Neural cell (in vitro differentiated cells): ENCODE measurements at regions not wholly inside any gene's neighbourhood (a gene's known extent, or its start where the extent isn't known, plus 50 kb on each side); places are given as distances from the start of the nearest gene placed in this dataset.

Experiments used
- H2AFZ ChIP-seq: fragments of 200-600, 300-800 bp; sonication (generic), shearing (Covaris generic); 2 replicates; pipeline ENCODE4 v1.6.0; 2014; ENCODE audit warnings: low read depth, mild to moderate bottlenecking, antibody characterized with exemption, low read length, moderate library complexity
- H3F3A ChIP-seq: fragments of 200-600 bp; shearing (Covaris generic); 2 replicates; pipeline ENCODE4 v1.6.1; 2016; ENCODE audit warnings: mild to moderate bottlenecking, moderate library complexity, mixed read lengths, antibody characterized with exemption, low read length; ENCODE audit not compliant: insufficient read depth, poor library complexity, severe bottlenecking
- H3K27ac ChIP-seq: fragments of 200-600, 300-800 bp; sonication (generic), shearing (Covaris generic); 2 replicates; pipeline ENCODE4 v1.5.1; 2014; ENCODE audit warnings: mild to moderate bottlenecking, low read length, moderate library complexity
- H3K27me3 ChIP-seq: fragments of 300-800, 200-600 bp; sonication (generic), shearing (Covaris generic); 2 replicates; pipeline ENCODE4 v1.6.0; 2014; ENCODE audit warnings: mild to moderate bottlenecking, low read depth, low read length, moderate library complexity; ENCODE audit not compliant: insufficient read depth
- H3K36me3 ChIP-seq: fragments of 300-800, 200-600 bp; sonication (generic), shearing (Covaris generic); 2 replicates; pipeline ENCODE4 v1.5.1; 2014; ENCODE audit warnings: mild to moderate bottlenecking, antibody characterized with exemption, low read length, moderate library complexity; ENCODE audit not compliant: insufficient read depth
- H3K4me2 ChIP-seq: fragments of 300-800, 200-600 bp; sonication (generic), shearing (Covaris generic); 2 replicates; pipeline ENCODE4 v1.6.0; 2014; ENCODE audit warnings: mild to moderate bottlenecking, low read length
- H3K4me3 ChIP-seq: fragments of 300-800, 200-600 bp; sonication (generic), shearing (Covaris generic); 2 replicates; pipeline ENCODE4 v1.5.1; 2014; ENCODE audit warnings: mild to moderate bottlenecking, low read length, moderate library complexity
- H3K79me2 ChIP-seq: fragments of 200-600 bp; shearing (Covaris generic); replicated peaks from 2 replicates; pipeline ENCODE4 v1.6.0; 2014; ENCODE audit warnings: mild to moderate bottlenecking, low read length, moderate library complexity; ENCODE audit not compliant: insufficient read depth
- H3K9ac ChIP-seq: fragments of 300-800, 200-600 bp; sonication (generic), shearing (Covaris generic); 2 replicates; pipeline ENCODE4 v1.6.1; 2016; ENCODE audit warnings: mild to moderate bottlenecking, low read length, mixed read lengths
- H3K9me2 ChIP-seq: fragments of 200-600 bp; shearing (Covaris generic); 2 replicates; pipeline ENCODE4 v1.6.1; 2016; ENCODE audit warnings: mild to moderate bottlenecking, low read length, mixed read lengths; ENCODE audit not compliant: insufficient read depth
- H3K9me3 ChIP-seq: fragments of 200-600, 300-800 bp; sonication (generic), shearing (Covaris generic); 2 replicates; pipeline ENCODE4 v1.6.1; 2016; ENCODE audit warnings: mild to moderate bottlenecking, mixed run types, low read length, moderate library complexity, mixed read lengths
- H4K20me1 ChIP-seq: fragments of 200-600 bp; shearing (Covaris generic); 2 replicates; pipeline ENCODE4 v1.6.1; 2016; ENCODE audit warnings: mild to moderate bottlenecking, mixed run types; ENCODE audit not compliant: insufficient read depth
- CTCF ChIP-seq: fragments of 450-650 bp; IDR thresholded peaks from 2 replicates; pipeline ENCODE4 v1.5.1; 2014; ENCODE audit warnings: antibody characterized with exemption, mild to moderate bottlenecking, moderate library complexity; ENCODE audit not compliant: poor library complexity, severe bottlenecking
- EP300 ChIP-seq: fragments of 450-650 bp; conservative IDR thresholded peaks from 2 replicates; pipeline ENCODE4 v1.6.1; 2014; ENCODE audit warnings: antibody characterized with exemption, mild to moderate bottlenecking, moderate library complexity; ENCODE audit not compliant: poor library complexity, severe bottlenecking
- EZH2 ChIP-seq: fragments of 200-600, 300-800 bp; shearing (Covaris generic), sonication (generic); IDR thresholded peaks from 2 replicates; pipeline ENCODE4 v1.6.1; 2014; ENCODE audit warnings: antibody characterized with exemption, low read length, borderline replicate concordance, mild to moderate bottlenecking; ENCODE audit not compliant: insufficient read depth, poor library complexity, severe bottlenecking
- MXI1 ChIP-seq: fragments of 450-650 bp; conservative IDR thresholded peaks from 2 replicates; pipeline ENCODE4 v1.6.1; 2014; ENCODE audit warnings: antibody characterized with exemption, mild to moderate bottlenecking; ENCODE audit not compliant: poor library complexity, severe bottlenecking
- POLR2AphosphoS5 ChIP-seq: IDR thresholded peaks from 2 replicates; pipeline ENCODE4 v1.6.1; 2012
- RAD21 ChIP-seq: fragments of 450-650 bp; conservative IDR thresholded peaks from 2 replicates; pipeline ENCODE4 v1.6.1; 2014; ENCODE audit warnings: antibody characterized with exemption, mild to moderate bottlenecking, moderate library complexity
- SMC3 ChIP-seq: fragments of 450-650 bp; conservative IDR thresholded peaks from 2 replicates; pipeline ENCODE4 v1.6.1; 2014; ENCODE audit warnings: antibody characterized with exemption, mild to moderate bottlenecking, moderate library complexity; ENCODE audit not compliant: poor library complexity
- TAF1 ChIP-seq: IDR thresholded peaks from 2 replicates; pipeline ENCODE4 v1.6.1; 2012; ENCODE audit warnings: low read depth
- TF ChIP-seq, protein P1 (sequence below): IDR thresholded peaks from 2 replicates; pipeline ENCODE4 v1.6.1; 2012; ENCODE audit warnings: borderline replicate concordance

GRCh38 chr7:69418869-69419670 lies 179.2 kb upstream of the AUTS2 start:
- H3K9ac ChIP-seq: peak overlapping the region; percentile 28
- H3K4me2 ChIP-seq: no peak overlapping the region
- peak; percentile 88 for TF ChIP-seq POLR2AphosphoS5
- TF ChIP-seq EP300: peak; percentile 97
- TF ChIP-seq, protein P1, sequence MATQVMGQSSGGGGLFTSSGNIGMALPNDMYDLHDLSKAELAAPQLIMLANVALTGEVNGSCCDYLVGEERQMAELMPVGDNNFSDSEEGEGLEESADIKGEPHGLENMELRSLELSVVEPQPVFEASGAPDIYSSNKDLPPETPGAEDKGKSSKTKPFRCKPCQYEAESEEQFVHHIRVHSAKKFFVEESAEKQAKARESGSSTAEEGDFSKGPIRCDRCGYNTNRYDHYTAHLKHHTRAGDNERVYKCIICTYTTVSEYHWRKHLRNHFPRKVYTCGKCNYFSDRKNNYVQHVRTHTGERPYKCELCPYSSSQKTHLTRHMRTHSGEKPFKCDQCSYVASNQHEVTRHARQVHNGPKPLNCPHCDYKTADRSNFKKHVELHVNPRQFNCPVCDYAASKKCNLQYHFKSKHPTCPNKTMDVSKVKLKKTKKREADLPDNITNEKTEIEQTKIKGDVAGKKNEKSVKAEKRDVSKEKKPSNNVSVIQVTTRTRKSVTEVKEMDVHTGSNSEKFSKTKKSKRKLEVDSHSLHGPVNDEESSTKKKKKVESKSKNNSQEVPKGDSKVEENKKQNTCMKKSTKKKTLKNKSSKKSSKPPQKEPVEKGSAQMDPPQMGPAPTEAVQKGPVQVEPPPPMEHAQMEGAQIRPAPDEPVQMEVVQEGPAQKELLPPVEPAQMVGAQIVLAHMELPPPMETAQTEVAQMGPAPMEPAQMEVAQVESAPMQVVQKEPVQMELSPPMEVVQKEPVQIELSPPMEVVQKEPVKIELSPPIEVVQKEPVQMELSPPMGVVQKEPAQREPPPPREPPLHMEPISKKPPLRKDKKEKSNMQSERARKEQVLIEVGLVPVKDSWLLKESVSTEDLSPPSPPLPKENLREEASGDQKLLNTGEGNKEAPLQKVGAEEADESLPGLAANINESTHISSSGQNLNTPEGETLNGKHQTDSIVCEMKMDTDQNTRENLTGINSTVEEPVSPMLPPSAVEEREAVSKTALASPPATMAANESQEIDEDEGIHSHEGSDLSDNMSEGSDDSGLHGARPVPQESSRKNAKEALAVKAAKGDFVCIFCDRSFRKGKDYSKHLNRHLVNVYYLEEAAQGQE: no peak
- TF ChIP-seq RAD21: no peak
- peak; percentile 37 for TF ChIP-seq CTCF
- peak; percentile 18 for TF ChIP-seq SMC3
- TF ChIP-seq MXI1: peak; percentile 20
- H3K36me3 ChIP-seq: no peaks in the 10 kb centered on the region
- H3F3A ChIP-seq: no peaks in the 10 kb centered on the region
- no peak overlapping the region for H2AFZ ChIP-seq
- peak overlapping the region; percentile 62 for H3K27ac ChIP-seq
- no peaks in the 10 kb centered on the region for H3K9me2 ChIP-seq
- no peaks in the 10 kb centered on the region for H3K27me3 ChIP-seq
- H4K20me1 ChIP-seq: no peaks in the 10 kb centered on the region
- H3K9me3 ChIP-seq: no peaks in the 10 kb centered on the region
- H3K79me2 ChIP-seq: no peaks in the 10 kb centered on the region
- peak overlapping the region; percentile 38 for H3K4me3 ChIP-seq

DNA sequence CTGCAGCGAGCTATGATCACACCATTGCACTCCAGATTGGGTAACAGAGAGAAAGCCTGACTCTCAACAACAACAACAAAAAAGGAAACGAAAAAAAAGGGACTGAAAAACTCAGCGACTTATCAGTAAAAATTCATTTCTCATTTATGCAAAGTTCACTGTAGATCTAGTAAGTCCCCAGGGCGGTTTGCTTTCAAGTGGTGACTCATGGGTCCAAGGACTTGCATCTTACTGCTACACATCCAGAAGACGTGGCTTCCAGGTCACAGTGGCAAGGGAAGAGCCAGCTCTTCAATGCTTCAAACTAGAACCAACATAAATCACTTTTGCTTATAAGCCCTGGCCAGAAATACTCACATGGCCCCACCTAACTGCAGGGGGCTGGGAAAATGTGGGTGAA lies 178.3 kb upstream of the AUTS2 start:
- no peak overlapping the region for H3K4me2 ChIP-seq
- no peaks in the 10 kb centered on the region for H4K20me1 ChIP-seq
- no peaks in the 10 kb centered on the region for H3K9me3 ChIP-seq
- H3K36me3 ChIP-seq: no peaks in the 10 kb centered on the region
- TF ChIP-seq SMC3 (no peak), MXI1 (no peak)
- H3K9me2 ChIP-seq: no peaks in the 10 kb centered on the region
- H3F3A ChIP-seq: no peaks in the 10 kb centered on the region
- no peak overlapping the region for H2AFZ ChIP-seq
- no peak overlapping the region for H3K9ac ChIP-seq
- no peak overlapping the region for H3K4me3 ChIP-seq
- H3K27me3 ChIP-seq: no peaks in the 10 kb centered on the region
- H3K27ac ChIP-seq: no peak overlapping the region
- H3K79me2 ChIP-seq: no peaks in the 10 kb centered on the region

DNA sequence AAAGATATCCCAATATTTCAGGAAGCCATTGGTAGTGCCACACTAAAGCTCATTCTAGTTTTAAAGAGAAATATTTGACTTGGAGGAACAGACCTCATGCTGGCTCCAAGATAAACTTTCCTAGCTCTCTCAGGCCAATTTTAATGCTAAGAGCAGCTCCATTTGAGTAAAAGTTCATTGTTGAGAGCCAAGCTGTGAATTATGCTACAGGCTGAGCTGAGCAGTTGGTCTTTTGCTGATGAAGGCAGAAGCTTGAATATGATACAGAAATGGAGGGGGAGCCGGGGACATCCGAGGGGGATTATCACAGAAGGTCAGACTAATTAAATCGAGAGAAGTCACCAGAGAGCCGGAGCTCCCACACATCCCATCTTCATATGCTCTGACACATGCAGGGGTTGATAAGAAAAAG lies 175.7 kb upstream of the AUTS2 start:
- H3K36me3 ChIP-seq: no peaks in the 10 kb centered on the region
- H4K20me1 ChIP-seq: no peaks in the 10 kb centered on the region
- H3K27me3 ChIP-seq: no peaks in the 10 kb centered on the region
- no peak overlapping the region for H3K4me2 ChIP-seq
- H3K9me3 ChIP-seq: no peaks in the 10 kb centered on the region
- H3F3A ChIP-seq: no peaks in the 10 kb centered on the region
- no peak overlapping the region for H3K9ac ChIP-seq
- no peaks in the 10 kb centered on the region for H3K79me2 ChIP-seq
- H3K27ac ChIP-seq: no peak overlapping the region
- H3K4me3 ChIP-seq: no peak overlapping the region
- TF ChIP-seq TAF1 (no peak), CTCF (no peak), EZH2 (no peak), RAD21 (no peak), POLR2AphosphoS5 (no peak), EP300 (no peak), SMC3 (no peak), MXI1 (no peak)
- TF ChIP-seq, protein P1: no peak
- no peak overlapping the region for H2AFZ ChIP-seq
- no peaks in the 10 kb centered on the region for H3K9me2 ChIP-seq
